Epithelial cell of proximal tubule (primary cell): ENCODE measurements at regions not wholly inside any gene's neighbourhood (a gene's known extent, or its start where the extent isn't known, plus 50 kb on each side); places are given as distances from the start of the nearest gene placed in this dataset.

ENCODE experiments used
- DNase-seq: peaks from one replicate; pipeline ENCODE4 v3.0.0-alpha.2; 2011; ENCODE audit warnings: low read depth
- H3K4me3 ChIP-seq: 2 replicates; pipeline ENCODE4 v1.5.1; 2011; ENCODE audit warnings: low read depth, mild to moderate bottlenecking, low read length
- TF ChIP-seq, protein P1 (sequence below): conservative IDR thresholded peaks from 2 replicates; pipeline ENCODE4 v1.5.1; 2012; ENCODE audit warnings: low read depth, mild to moderate bottlenecking, low read length

DNA sequence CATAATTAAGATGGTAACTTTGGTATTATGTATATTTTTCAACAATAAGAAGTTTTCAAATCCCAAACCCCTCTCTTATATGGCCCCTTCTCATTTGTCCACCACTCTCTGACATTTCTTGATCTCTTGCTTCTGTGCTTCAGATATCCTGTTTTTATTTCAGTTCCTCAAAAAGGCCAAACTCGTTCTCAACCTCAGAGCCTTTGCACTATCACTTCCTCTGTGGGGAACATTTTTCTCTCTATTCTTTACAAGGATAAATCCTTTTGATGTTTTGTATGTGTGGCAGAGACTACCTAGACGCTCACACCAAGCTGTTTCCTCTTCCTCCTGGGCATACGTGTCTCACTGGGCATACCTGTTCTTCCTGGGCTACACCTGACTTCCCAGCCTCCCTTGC is 54.2 kb upstream of the FRMD4A start:
- TF ChIP-seq, protein P1, sequence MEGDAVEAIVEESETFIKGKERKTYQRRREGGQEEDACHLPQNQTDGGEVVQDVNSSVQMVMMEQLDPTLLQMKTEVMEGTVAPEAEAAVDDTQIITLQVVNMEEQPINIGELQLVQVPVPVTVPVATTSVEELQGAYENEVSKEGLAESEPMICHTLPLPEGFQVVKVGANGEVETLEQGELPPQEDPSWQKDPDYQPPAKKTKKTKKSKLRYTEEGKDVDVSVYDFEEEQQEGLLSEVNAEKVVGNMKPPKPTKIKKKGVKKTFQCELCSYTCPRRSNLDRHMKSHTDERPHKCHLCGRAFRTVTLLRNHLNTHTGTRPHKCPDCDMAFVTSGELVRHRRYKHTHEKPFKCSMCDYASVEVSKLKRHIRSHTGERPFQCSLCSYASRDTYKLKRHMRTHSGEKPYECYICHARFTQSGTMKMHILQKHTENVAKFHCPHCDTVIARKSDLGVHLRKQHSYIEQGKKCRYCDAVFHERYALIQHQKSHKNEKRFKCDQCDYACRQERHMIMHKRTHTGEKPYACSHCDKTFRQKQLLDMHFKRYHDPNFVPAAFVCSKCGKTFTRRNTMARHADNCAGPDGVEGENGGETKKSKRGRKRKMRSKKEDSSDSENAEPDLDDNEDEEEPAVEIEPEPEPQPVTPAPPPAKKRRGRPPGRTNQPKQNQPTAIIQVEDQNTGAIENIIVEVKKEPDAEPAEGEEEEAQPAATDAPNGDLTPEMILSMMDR = no peak
- H3K4me3 ChIP-seq = no peak overlapping the region
- no peak for DNase-seq

DNA sequence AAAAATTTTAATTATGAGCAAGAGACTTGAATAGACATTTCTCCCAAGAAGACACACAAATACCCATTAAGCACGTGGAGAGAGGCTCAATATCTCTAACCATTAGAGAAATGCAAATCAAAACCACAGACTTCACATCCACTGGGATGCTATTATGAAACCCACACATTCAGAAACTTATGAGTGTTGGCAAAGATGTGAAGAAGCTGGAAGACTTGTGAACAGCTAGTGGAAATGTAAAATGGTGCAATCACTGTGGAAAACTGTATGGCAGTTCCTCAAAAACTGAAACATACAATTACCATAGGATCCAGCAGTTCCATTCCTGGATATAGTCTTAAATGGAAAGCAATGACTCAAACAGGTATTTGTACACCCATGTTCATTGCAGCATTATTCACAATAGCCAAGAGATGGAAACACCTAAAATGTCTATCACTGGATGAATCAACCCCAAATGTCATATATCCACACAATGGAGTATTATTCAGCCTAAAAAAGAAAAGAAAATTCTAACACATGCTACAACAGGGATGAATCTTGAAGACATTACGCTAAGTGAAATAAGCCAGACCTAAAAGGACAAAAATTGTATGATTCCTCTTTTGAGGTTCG is 53.5 kb upstream of the FRMD4A start:
- DNase-seq = no peak
- TF ChIP-seq, protein P1 = no peak
- H3K4me3 ChIP-seq = no peak overlapping the region

DNA sequence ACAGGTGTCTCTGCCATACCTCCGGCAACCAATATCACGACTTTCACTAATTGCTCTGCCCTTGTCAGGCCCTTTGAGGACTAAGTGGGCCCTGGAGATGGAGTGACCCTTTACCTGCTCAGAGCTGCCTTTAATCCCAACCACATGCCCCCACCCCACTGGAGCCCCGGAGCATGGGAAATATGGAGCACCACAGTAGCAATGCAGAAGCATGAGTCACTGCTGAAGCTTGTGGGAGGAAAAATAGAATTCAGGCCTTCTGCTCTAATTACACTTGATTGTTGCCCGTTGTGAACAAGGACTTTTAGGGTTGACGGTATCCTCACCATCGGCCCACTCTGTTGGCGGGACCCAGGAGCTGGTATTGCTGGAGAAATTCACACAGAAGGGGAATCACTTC is 52.5 kb upstream of the FRMD4A start:
- no peak for DNase-seq
- TF ChIP-seq, protein P1 = no peak

DNA sequence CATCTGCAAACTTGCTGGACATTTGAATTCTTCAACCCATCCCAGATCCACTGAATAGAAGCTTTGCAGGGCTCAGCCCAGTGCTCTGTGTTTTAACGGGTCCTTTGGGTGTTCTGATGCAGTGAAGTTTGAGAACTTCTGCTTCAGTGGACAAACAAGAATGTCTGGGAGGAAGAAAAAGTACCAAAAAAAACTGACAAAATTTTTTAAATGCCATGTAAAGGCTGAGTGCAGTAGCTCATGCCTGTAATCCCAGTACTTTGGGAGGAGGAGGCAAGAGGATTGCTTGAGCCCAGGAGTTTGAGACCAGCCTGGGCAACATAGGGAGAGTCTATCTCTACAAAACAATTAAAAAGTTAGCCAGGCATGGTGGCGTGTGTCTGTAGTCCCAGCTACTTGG is 51.8 kb upstream of the FRMD4A start:
- TF ChIP-seq, protein P1 = no peak
- no peak overlapping the region for H3K4me3 ChIP-seq
- no peak for DNase-seq

More for the DNA sequence above, 52.5 kb upstream of the FRMD4A start:
- no peak overlapping the region for H3K4me3 ChIP-seq

DNA sequence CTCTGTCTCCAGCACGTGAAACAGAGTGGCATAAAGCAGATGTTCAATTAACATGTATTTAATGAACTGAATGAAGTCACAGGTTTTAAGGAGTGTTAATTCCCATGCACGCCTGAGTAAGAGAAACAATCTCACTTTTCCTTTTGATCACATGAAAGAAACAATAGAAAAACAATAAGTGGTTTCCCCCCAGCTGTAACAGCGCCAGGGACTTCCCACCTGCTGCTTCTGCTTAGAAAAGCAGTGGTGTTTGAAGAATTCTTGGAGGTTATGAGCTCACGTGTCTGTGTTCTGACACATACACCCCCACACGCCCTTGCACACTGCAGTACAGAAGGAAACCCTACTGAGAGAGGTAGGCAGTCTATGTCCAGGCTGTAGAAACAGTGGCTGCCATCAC is 51.3 kb upstream of the FRMD4A start:
- no peak overlapping the region for H3K4me3 ChIP-seq
- DNase-seq = peak; percentile 82
- TF ChIP-seq, protein P1 = no peak

DNA sequence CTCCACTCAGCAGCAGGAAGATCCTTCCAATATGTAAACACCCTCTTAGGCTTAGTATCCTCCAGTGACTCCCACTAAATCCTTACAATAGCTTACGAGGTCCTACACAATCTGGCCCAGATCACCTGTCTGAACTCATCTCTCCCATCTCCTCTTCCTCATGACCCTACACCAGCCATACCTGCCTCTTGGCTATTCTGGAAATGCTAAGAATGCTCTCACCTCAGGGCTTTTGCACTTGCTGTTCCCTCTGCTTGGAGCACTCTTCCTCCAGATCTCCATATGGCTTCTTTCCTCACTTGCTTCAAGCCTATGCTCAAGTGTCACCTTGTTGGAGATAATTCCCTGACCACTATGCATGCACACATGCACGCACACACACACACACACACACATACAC is 50.8 kb upstream of the FRMD4A start:
- DNase-seq = no peak
- TF ChIP-seq, protein P1 = no peak
- H3K4me3 ChIP-seq = no peak overlapping the region

DNA sequence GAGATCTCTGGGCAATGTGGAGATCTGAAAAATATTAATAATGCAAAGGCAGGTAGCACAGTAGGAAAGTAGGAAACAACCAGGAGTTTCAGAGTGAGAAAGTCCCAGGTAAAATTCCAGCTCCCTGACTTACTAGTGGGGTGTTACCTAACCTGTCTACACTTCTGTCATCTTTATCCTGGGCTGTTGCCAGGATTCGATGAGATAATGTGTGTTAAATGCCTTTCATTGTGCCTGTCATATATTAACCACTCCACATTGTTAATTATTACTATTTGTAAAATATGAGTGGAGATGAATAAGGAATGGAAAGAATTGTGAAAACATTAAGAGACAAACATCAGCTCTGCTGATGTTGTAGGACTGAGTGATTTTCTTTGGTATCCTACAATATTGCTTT is 50.0 kb upstream of the FRMD4A start:
- TF ChIP-seq, protein P1 = no peak
- no peak overlapping the region for H3K4me3 ChIP-seq
- DNase-seq = peak; percentile 64
